GM12878 (cell line): ENCODE measurements at regions not wholly inside any gene's neighbourhood (a gene's known extent, or its start where the extent isn't known, plus 50 kb on each side); places are given as distances from the start of the nearest gene placed in this dataset.

ENCODE experiments used
- ATAC-seq: fragments of 200-7000 bp; cut with Tn5 transposase; 3 replicates; pipeline ENCODE4 v1.9.1; 2020; ENCODE audit warnings: mild to moderate bottlenecking, moderate library complexity
- BruUV-seq: library from RNA; stranded (reverse); fragments of 400-500 nt; replicated peaks from 2 replicates; lab custom pipeline; 2021; lab: Mats Ljungman, UMichigan
- CTCF ChIA-PET: fragments of 300-600 bp; sonication (Branson Sonifier 250); formaldehyde crosslinking; extraction: SDS; loops from one replicate; lab custom pipeline; 2021; ENCODE audit warnings: inconsistent platforms; lab: Yijun Ruan, JAX
- POLR2A ChIA-PET: fragments of 350-600 bp; formaldehyde crosslinking; extraction: SDS; loops from one replicate; lab custom pipeline; 2021; ENCODE audit warnings: inconsistent platforms; lab: Charles Lee
- RAD21 ChIA-PET: fragments of 300-600 bp; sonication (Branson Sonifier 250); formaldehyde crosslinking; loops from one replicate; lab custom pipeline; 2023; ENCODE audit warnings: antibody characterized with exemption; ENCODE audit not compliant: unreplicated experiment; lab: Charles Lee
- SMC1A ChIA-PET: fragments of 300-600 bp; sonication (Branson Sonifier 250); formaldehyde crosslinking; loops from one replicate; lab custom pipeline; 2023; ENCODE audit not compliant: unreplicated experiment, uncharacterized antibody; lab: Charles Lee
- DNase-seq: peaks from one replicate; pipeline ENCODE4 v3.0.0-alpha.2; 2011; ENCODE audit warnings: low read depth, low spot score
- FAIRE-seq: peaks from 3 replicates; lab custom pipeline; 2011; peaks lifted over from hg19 to GRCh38; lab: Jason Lieb, UNC
- H2AFZ ChIP-seq: 2 replicates; pipeline ENCODE4 v1.6.0; 2011; ENCODE audit warnings: low read depth, low read length, control low read depth; ENCODE audit not compliant: control insufficient read depth
- H3K27ac ChIP-seq: 2 replicates; pipeline ENCODE4 v1.5.1; 2011; ENCODE audit warnings: control low read depth; ENCODE audit not compliant: control insufficient read depth, insufficient read depth
- H3K27me3 ChIP-seq, 2 experiments: replicated peaks in 1 of 2; 2 replicates each; pipeline versions ENCODE4 v1.6.0 to v1.6.1; 2011; ENCODE audit warnings: low read length in 1 of 2; ENCODE audit not compliant: control insufficient read depth in 2 of 2, insufficient read depth in 2 of 2
- H3K36me3 ChIP-seq, 2 experiments: 2 replicates each; pipeline ENCODE4 v1.5.1; 2011; ENCODE audit warnings: low read length in 1 of 2; ENCODE audit not compliant: control insufficient read depth in 2 of 2, insufficient read depth in 2 of 2
- H3K4me1 ChIP-seq: 2 replicates; pipeline ENCODE4 v1.6.1; 2011; ENCODE audit warnings: mild to moderate bottlenecking, low read length, moderate library complexity, mixed read lengths; ENCODE audit not compliant: control insufficient read depth, insufficient read depth
- H3K4me2 ChIP-seq: 2 replicates; pipeline ENCODE4 v1.6.0; 2011; ENCODE audit warnings: control low read depth; ENCODE audit not compliant: control insufficient read depth, insufficient read depth
- H3K4me3 ChIP-seq: fragments of 200-600 bp; sonication (generic); 2 replicates; pipeline ENCODE4 v1.5.1; 2016
- H3K79me2 ChIP-seq: 2 replicates; pipeline ENCODE4 v1.6.0; 2011; ENCODE audit warnings: low read length; ENCODE audit not compliant: control insufficient read depth, insufficient read depth
- H3K9ac ChIP-seq: 2 replicates; pipeline ENCODE4 v1.8.0; 2011; ENCODE audit warnings: low read length, control low read depth, mixed read lengths; ENCODE audit not compliant: control insufficient read depth, insufficient read depth
- H3K9me3 ChIP-seq: replicated peaks from 3 replicates; pipeline ENCODE4 v1.5.1; 2011; ENCODE audit warnings: mild to moderate bottlenecking, low read length; ENCODE audit not compliant: control insufficient read depth, insufficient read depth
- H4K20me1 ChIP-seq: 2 replicates; pipeline ENCODE4 v1.6.0; 2011; ENCODE audit not compliant: control insufficient read depth, insufficient read depth
- BRCA1 ChIP-seq: IDR thresholded peaks from 2 replicates; pipeline ENCODE4 v1.6.1; 2011; ENCODE audit warnings: low read depth, low read length, improper control_type of control experiment
- CHD4 ChIP-seq: fragments of 200-600 bp; sonication (generic); IDR thresholded peaks from 2 replicates; pipeline ENCODE4 v1.6.1; 2016; ENCODE audit warnings: mild to moderate bottlenecking
- DPF2 ChIP-seq: fragments of 450-650 bp; IDR thresholded peaks from 2 replicates; pipeline ENCODE4 v1.6.1; 2017; ENCODE audit warnings: mild to moderate bottlenecking
- E2F4 ChIP-seq: IDR thresholded peaks from 2 replicates; pipeline ENCODE4 v1.6.1; 2012; ENCODE audit warnings: low read depth, low read length, improper control_type of control experiment
- EGR1 ChIP-seq, 2 experiments: IDR thresholded peaks; 1 replicate in 1 of 2; 2 replicates in 1 of 2; pipeline ENCODE4 v1.6.1; 2011 to 2012; ENCODE audit warnings: low read depth in 2 of 2, low read length in 2 of 2, borderline replicate concordance in 1 of 2, mild to moderate bottlenecking in 1 of 2, moderate library complexity in 1 of 2
- GATAD2B ChIP-seq: fragments of 450-650 bp; conservative IDR thresholded peaks from 2 replicates; pipeline ENCODE4 v1.6.1; 2017; ENCODE audit warnings: low read depth, mild to moderate bottlenecking, moderate library complexity
- JUNB ChIP-seq: IDR thresholded peaks from 2 replicates; pipeline ENCODE4 v1.6.1; 2016; ENCODE audit warnings: antibody characterized with exemption, mild to moderate bottlenecking
- MTA2 ChIP-seq: fragments of 450-650 bp; IDR thresholded peaks from 2 replicates; pipeline ENCODE4 v1.6.1; 2016; ENCODE audit warnings: low read depth, mild to moderate bottlenecking, moderate library complexity
- NFXL1 ChIP-seq: fragments of 450-650 bp; IDR thresholded peaks from 2 replicates; pipeline ENCODE4 v1.6.1; 2017; ENCODE audit warnings: antibody characterized with exemption, mild to moderate bottlenecking, borderline replicate concordance
- PML ChIP-seq: IDR thresholded peaks from 2 replicates; pipeline ENCODE4 v1.6.1; 2012; ENCODE audit warnings: low read length, inconsistent platforms
- POLR2A ChIP-seq: IDR thresholded peaks from 2 replicates; pipeline ENCODE4 v1.6.1; 2011; ENCODE audit warnings: low read depth, mild to moderate bottlenecking, low read length
- ZBED1 ChIP-seq: IDR thresholded peaks from 2 replicates; pipeline ENCODE4 v1.6.1; 2016; ENCODE audit warnings: borderline replicate concordance
- ZNF207 ChIP-seq: fragments of 450-650 bp; IDR thresholded peaks from 2 replicates; pipeline ENCODE4 v1.6.1; 2014; ENCODE audit warnings: antibody characterized with exemption, mild to moderate bottlenecking, borderline replicate concordance
- ZNF384 ChIP-seq: IDR thresholded peaks from 2 replicates; pipeline ENCODE4 v1.6.1; 2012; ENCODE audit warnings: low read depth, mild to moderate bottlenecking, low read length, improper control_type of control experiment, borderline replicate concordance
- ZNF622 ChIP-seq: fragments of 450-650 bp; IDR thresholded peaks from 2 replicates; pipeline ENCODE4 v1.6.1; 2017; ENCODE audit warnings: mild to moderate bottlenecking, inconsistent platforms
- WGBS: methylation state at CpG from one replicate; pipeline ENCODE4 v1.1.6; 2016; ENCODE audit warnings: low lambda C conversion rate; ENCODE audit not compliant: insufficient replicate concordance, insufficient coverage; ENCODE audit errors: missing lambda C conversion rate; 5-methylcytosine and 5-hydroxymethylcytosine counted together
- in situ Hi-C: fragments of 300-500 bp; cut with MboI; formaldehyde crosslinking; loops from 9 replicates; pipeline ENCODE4 v1.14.3; 2018; ENCODE audit warnings: mixed read lengths
- intact Hi-C: fragments of 100-400 bp; cut with micrococcal nuclease; formaldehyde crosslinking; loops from one replicate; pipeline ENCODE4 v1.14.2; 2022; ENCODE audit not compliant: unreplicated experiment
- TF ChIP-seq, protein P1 (sequence below): IDR thresholded peaks from 2 replicates; pipeline ENCODE4 v1.6.1; 2012; ENCODE audit warnings: low read length, inconsistent platforms
- TF ChIP-seq, protein P2 (sequence below): fragments of 450-650 bp; IDR thresholded peaks from 2 replicates; pipeline ENCODE4 v1.6.1; 2016; ENCODE audit warnings: mild to moderate bottlenecking, moderate library complexity, borderline replicate concordance
- TF ChIP-seq, protein P3 (sequence below): fragments of 450-650 bp; IDR thresholded peaks from 2 replicates; pipeline ENCODE4 v1.6.1; 2017; ENCODE audit warnings: borderline replicate concordance

DNA sequence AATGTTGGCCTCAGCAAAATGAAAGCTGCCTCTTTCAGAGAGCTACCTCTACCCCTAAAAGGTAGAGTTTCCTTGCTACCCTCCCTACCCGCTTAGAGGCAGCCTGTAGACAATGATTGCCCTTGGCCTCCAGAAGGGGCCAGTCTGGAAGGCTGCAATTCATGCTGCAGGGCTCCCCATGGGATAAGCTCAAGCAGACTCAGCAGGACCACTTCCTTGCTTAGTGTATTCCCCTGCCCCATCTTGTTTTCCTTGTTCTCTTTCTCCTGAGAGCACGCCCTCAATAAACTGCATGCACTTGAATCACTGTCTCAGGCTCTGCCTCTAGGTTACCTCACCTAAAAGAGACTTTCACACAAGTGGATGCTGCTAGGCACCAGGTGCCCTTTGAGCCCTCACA, 134.0 kb upstream of the CTNNB1 start:
- POLR2A ChIA-PET: no interaction called here
- SMC1A ChIA-PET: no interaction called here
- Histone ChIP-seq H3K4me1 (no peaks in the 10 kb centered on the region), H3K4me3 (no peak overlapping the region), H2AFZ (no peak overlapping the region), H3K9ac (no peak overlapping the region), H3K36me3 (no peaks in the 10 kb centered on the region), H3K27me3 (no peaks in the 10 kb centered on the region), H3K9me3 (no peaks in the 10 kb centered on the region), H3K4me2 (no peak overlapping the region), H4K20me1 (no peaks in the 10 kb centered on the region), H3K27ac (no peak overlapping the region), H3K79me2 (no peaks in the 10 kb centered on the region)
- WGBS: 45% methylated on average over 2 of the region's 2 CpGs
- BruUV-seq: no TSS peak
- ATAC-seq (no peak), FAIRE-seq (no peak), DNase-seq (no peak)
- intact Hi-C loops (no loop called here), in situ Hi-C loops (no loop called here)
- CTCF ChIA-PET: no interaction called here
- RAD21 ChIA-PET: no interaction called here
- TF ChIP-seq ZNF622 (no peak), EGR1 (IDR thresholded peaks at IDR 0.05; ENCODE audit: borderline replicate concordance in 1 of 2, low read depth in 2 of 2, low read length in 2 of 2) (no peak), NFXL1 (no peak), ZNF207 (no peak), ZNF384 (no peak), POLR2A (no peak), DPF2 (no peak), JUNB (no peak), CHD4 (no peak), MTA2 (no peak), ZBED1 (no peak), GATAD2B (no peak), PML (no peak), E2F4 (no peak), BRCA1 (no peak)
- TF ChIP-seq, protein P1, sequence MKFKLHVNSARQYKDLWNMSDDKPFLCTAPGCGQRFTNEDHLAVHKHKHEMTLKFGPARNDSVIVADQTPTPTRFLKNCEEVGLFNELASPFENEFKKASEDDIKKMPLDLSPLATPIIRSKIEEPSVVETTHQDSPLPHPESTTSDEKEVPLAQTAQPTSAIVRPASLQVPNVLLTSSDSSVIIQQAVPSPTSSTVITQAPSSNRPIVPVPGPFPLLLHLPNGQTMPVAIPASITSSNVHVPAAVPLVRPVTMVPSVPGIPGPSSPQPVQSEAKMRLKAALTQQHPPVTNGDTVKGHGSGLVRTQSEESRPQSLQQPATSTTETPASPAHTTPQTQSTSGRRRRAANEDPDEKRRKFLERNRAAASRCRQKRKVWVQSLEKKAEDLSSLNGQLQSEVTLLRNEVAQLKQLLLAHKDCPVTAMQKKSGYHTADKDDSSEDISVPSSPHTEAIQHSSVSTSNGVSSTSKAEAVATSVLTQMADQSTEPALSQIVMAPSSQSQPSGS: no peak
- TF ChIP-seq, protein P2, sequence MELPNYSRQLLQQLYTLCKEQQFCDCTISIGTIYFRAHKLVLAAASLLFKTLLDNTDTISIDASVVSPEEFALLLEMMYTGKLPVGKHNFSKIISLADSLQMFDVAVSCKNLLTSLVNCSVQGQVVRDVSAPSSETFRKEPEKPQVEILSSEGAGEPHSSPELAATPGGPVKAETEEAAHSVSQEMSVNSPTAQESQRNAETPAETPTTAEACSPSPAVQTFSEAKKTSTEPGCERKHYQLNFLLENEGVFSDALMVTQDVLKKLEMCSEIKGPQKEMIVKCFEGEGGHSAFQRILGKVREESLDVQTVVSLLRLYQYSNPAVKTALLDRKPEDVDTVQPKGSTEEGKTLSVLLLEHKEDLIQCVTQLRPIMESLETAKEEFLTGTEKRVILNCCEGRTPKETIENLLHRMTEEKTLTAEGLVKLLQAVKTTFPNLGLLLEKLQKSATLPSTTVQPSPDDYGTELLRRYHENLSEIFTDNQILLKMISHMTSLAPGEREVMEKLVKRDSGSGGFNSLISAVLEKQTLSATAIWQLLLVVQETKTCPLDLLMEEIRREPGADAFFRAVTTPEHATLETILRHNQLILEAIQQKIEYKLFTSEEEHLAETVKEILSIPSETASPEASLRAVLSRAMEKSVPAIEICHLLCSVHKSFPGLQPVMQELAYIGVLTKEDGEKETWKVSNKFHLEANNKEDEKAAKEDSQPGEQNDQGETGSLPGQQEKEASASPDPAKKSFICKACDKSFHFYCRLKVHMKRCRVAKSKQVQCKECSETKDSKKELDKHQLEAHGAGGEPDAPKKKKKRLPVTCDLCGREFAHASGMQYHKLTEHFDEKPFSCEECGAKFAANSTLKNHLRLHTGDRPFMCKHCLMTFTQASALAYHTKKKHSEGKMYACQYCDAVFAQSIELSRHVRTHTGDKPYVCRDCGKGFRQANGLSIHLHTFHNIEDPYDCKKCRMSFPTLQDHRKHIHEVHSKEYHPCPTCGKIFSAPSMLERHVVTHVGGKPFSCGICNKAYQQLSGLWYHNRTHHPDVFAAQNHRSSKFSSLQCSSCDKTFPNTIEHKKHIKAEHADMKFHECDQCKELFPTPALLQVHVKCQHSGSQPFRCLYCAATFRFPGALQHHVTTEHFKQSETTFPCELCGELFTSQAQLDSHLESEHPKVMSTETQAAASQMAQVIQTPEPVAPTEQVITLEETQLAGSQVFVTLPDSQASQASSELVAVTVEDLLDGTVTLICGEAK: no peak
- TF ChIP-seq, protein P3, sequence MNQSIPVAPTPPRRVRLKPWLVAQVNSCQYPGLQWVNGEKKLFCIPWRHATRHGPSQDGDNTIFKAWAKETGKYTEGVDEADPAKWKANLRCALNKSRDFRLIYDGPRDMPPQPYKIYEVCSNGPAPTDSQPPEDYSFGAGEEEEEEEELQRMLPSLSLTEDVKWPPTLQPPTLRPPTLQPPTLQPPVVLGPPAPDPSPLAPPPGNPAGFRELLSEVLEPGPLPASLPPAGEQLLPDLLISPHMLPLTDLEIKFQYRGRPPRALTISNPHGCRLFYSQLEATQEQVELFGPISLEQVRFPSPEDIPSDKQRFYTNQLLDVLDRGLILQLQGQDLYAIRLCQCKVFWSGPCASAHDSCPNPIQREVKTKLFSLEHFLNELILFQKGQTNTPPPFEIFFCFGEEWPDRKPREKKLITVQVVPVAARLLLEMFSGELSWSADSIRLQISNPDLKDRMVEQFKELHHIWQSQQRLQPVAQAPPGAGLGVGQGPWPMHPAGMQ: no peak
